GM21576 (cell line): ENCODE measurements at regions not wholly inside any gene's neighbourhood (a gene's known extent, or its start where the extent isn't known, plus 50 kb on each side); places are given as distances from the start of the nearest gene placed in this dataset.

Experiments used
- ATAC-seq: cut with Tn5 transposase; IDR thresholded peaks from one replicate; pipeline ENCODE4 v1.9.1; 2021; ENCODE audit warnings: mild to moderate bottlenecking, moderate library complexity; ENCODE audit not compliant: unreplicated experiment

GRCh38 chr1:164473544-164473943 lies 85.4 kb upstream of the PBX1 start:
- ATAC-seq = no peak

GRCh38 chr1:164475834-164476233 lies 83.2 kb upstream of the PBX1 start:
- ATAC-seq = no peak

GRCh38 chr1:164477343-164477742 lies 81.6 kb upstream of the PBX1 start:
- no peak for ATAC-seq

- no peak for ATAC-seq
Observed at GRCh38 chr1:164479242-164479641, 79.7 kb upstream of the PBX1 start.

- ATAC-seq = no peak
Observed at GRCh38 chr1:164480285-164480907, 78.6 kb upstream of the PBX1 start.

- no peak for ATAC-seq
Observed at GRCh38 chr1:164495905-164496304, 63.1 kb upstream of the PBX1 start.

- ATAC-seq = no peak
Observed at GRCh38 chr1:164498792-164499191, 60.2 kb upstream of the PBX1 start.

GRCh38 chr1:164504749-164505148 lies 54.2 kb upstream of the PBX1 start:
- no peak for ATAC-seq
